OCI-LY7 (cell line): ENCODE measurements at regions not wholly inside any gene's neighbourhood (a gene's known extent, or its start where the extent isn't known, plus 50 kb on each side); places are given as distances from the start of the nearest gene placed in this dataset.

Source experiments
- BruUV-seq: library from RNA; stranded (reverse); fragments of 400-500 nt; replicated peaks from 2 replicates; lab custom pipeline; 2021; lab: Mats Ljungman, UMichigan
- CTCF ChIA-PET: fragments of 300-600 bp; sonication (Branson Sonifier 250); formaldehyde crosslinking; loops from one replicate; lab custom pipeline; 2022; ENCODE audit warnings: antibody characterized with exemption; ENCODE audit not compliant: unreplicated experiment; lab: Charles Lee
- POLR2A ChIA-PET: fragments of 300-600 bp; sonication (Branson Sonifier 250); formaldehyde crosslinking; loops from one replicate; lab custom pipeline; 2022; ENCODE audit warnings: antibody characterized with exemption; lab: Charles Lee
- DNase-seq: peaks from one replicate; pipeline ENCODE4 v3.0.0-alpha.2; 2015; ENCODE audit warnings: low spot score
- H2AFZ ChIP-seq: fragments of 200-600 bp; sonication (generic), shearing (Covaris generic); 2 replicates; pipeline ENCODE4 v1.6.1; 2014; ENCODE audit warnings: mild to moderate bottlenecking, antibody characterized with exemption, low read length, moderate library complexity
- H3K27ac ChIP-seq: fragments of 200-600 bp; sonication (generic); 2 replicates; pipeline ENCODE4 v1.5.1; 2014; ENCODE audit warnings: mixed run types, low read depth, mild to moderate bottlenecking, moderate library complexity, low read length, inconsistent platforms; ENCODE audit not compliant: poor library complexity, severe bottlenecking
- H3K36me3 ChIP-seq: fragments of 200-600 bp; sonication (generic); 2 replicates; pipeline ENCODE4 v1.6.1; 2014; ENCODE audit warnings: mild to moderate bottlenecking, antibody characterized with exemption, low read length, moderate library complexity, mixed read lengths; ENCODE audit not compliant: insufficient read depth
- H3K4me1 ChIP-seq: fragments of 200-600 bp; sonication (generic); 2 replicates; pipeline ENCODE4 v1.5.1; 2014; ENCODE audit warnings: mild to moderate bottlenecking, low read length; ENCODE audit not compliant: insufficient read depth, poor library complexity, severe bottlenecking
- H3K4me2 ChIP-seq: fragments of 200-600 bp; sonication (generic); 2 replicates; pipeline ENCODE4 v1.6.1; 2014; ENCODE audit warnings: mild to moderate bottlenecking, low read length
- H3K4me3 ChIP-seq: fragments of 200-600 bp; sonication (generic); 2 replicates; pipeline ENCODE4 v1.5.1; 2014; ENCODE audit warnings: mild to moderate bottlenecking, low read depth, low read length; ENCODE audit not compliant: poor library complexity, severe bottlenecking
- H3K79me2 ChIP-seq: fragments of 200-600 bp; sonication (generic); 2 replicates; pipeline ENCODE4 v1.6.1; 2016; ENCODE audit warnings: low read depth, mild to moderate bottlenecking, low read length, moderate library complexity, mixed read lengths; ENCODE audit not compliant: insufficient read depth
- H3K9me2 ChIP-seq: fragments of 200-600 bp; sonication (generic); 2 replicates; pipeline ENCODE4 v1.6.1; 2016; ENCODE audit warnings: mild to moderate bottlenecking, low read length, mixed read lengths; ENCODE audit not compliant: insufficient read depth
- H3K9me3 ChIP-seq: fragments of 200-600 bp; sonication (generic); 2 replicates; pipeline ENCODE4 v1.6.1; 2014; ENCODE audit warnings: mild to moderate bottlenecking, mixed run types, low read length, mixed read lengths
- H4K20me1 ChIP-seq: fragments of 200-600 bp; sonication (generic); 2 replicates; pipeline ENCODE4 v1.6.1; 2014; ENCODE audit warnings: mild to moderate bottlenecking, antibody characterized with exemption, low read length, moderate library complexity, mixed read lengths; ENCODE audit not compliant: insufficient read depth
- CTCF ChIP-seq: fragments of 200-600 bp; sonication (generic); conservative IDR thresholded peaks from 2 replicates; pipeline ENCODE4 v1.5.1; 2014; ENCODE audit warnings: mild to moderate bottlenecking, antibody characterized with exemption, low read length, moderate library complexity, mixed read lengths
- EZH2phosphoT487 ChIP-seq: fragments of 200-600 bp; sonication (generic); IDR thresholded peaks from 2 replicates; pipeline ENCODE4 v1.6.1; 2018; ENCODE audit warnings: low read depth, borderline replicate concordance, mild to moderate bottlenecking, mixed run types, antibody characterized with exemption, low read length, moderate library complexity, mixed read lengths
- intact Hi-C: fragments of 100-400 bp; cut with micrococcal nuclease; formaldehyde crosslinking; loops from one replicate; pipeline ENCODE4 v1.10.0; 2022; ENCODE audit not compliant: unreplicated experiment

- H3K9me3 ChIP-seq: no peaks in the 10 kb centered on the region
- no peaks in the 10 kb centered on the region for H3K9me2 ChIP-seq
- intact Hi-C loops: no loop called here
- POLR2A ChIA-PET: no interaction called here
- no peak overlapping the region for H3K27ac ChIP-seq
- H2AFZ ChIP-seq: no peak overlapping the region
- DNase-seq: no peak
- H3K79me2 ChIP-seq: no peaks in the 10 kb centered on the region
- no peaks in the 10 kb centered on the region for H4K20me1 ChIP-seq
- TF ChIP-seq CTCF: no peak
- TF ChIP-seq EZH2phosphoT487: no peak
- no TSS peak for BruUV-seq
- H3K4me2 ChIP-seq: no peak overlapping the region
- H3K4me1 ChIP-seq: no peaks in the 10 kb centered on the region
- no peak overlapping the region for H3K4me3 ChIP-seq
- H3K36me3 ChIP-seq: no peaks in the 10 kb centered on the region
- CTCF ChIA-PET: no interaction called here
Measured at GRCh38 chr14:61899497-61899896, 137.3 kb downstream of the SNAPC1 start.

- Histone ChIP-seq H2AFZ (no peak overlapping the region), H3K4me3 (no peak overlapping the region), H3K27ac (no peak overlapping the region), H3K79me2 (no peaks in the 10 kb centered on the region), H3K4me2 (no peak overlapping the region), H3K9me3 (no peaks in the 10 kb centered on the region), H3K4me1 (no peaks in the 10 kb centered on the region), H4K20me1 (no peaks in the 10 kb centered on the region), H3K9me2 (no peaks in the 10 kb centered on the region), H3K36me3 (no peaks in the 10 kb centered on the region)
- DNase-seq: no peak
- ChIA-PET CTCF (interaction anchor here (1.3 kb wide), 1 partner anchor 10 kb away, joined by 3 read pairs; no protein-coding TSS in a partner anchor), POLR2A (no interaction called here)
- BruUV-seq: no TSS peak
- no peak for TF ChIP-seq EZH2phosphoT487
- no peak for TF ChIP-seq CTCF
- intact Hi-C loops: no loop called here
Measured at GRCh38 chr14:61904946-61905345, 142.7 kb downstream of the SNAPC1 start.

- H3K4me3 ChIP-seq: no peak overlapping the region
- POLR2A ChIA-PET: no interaction called here
- intact Hi-C loops: no loop called here
Measured at GRCh38 chr14:61911574-61911973, 149.4 kb downstream of the SNAPC1 start.

More at GRCh38 chr14:61911574-61911973, 149.4 kb downstream of the SNAPC1 start:
- no peak for TF ChIP-seq EZH2phosphoT487
- TF ChIP-seq CTCF: no peak
- no peak overlapping the region for H3K4me2 ChIP-seq
- H3K9me2 ChIP-seq: no peaks in the 10 kb centered on the region
- DNase-seq: no peak
- BruUV-seq: no TSS peak
- H3K9me3 ChIP-seq: no peaks in the 10 kb centered on the region
- H3K36me3 ChIP-seq: no peaks in the 10 kb centered on the region
- CTCF ChIA-PET: no interaction called here
- H3K4me1 ChIP-seq: no peaks in the 10 kb centered on the region
- H2AFZ ChIP-seq: no peak overlapping the region
- H3K27ac ChIP-seq: no peak overlapping the region
- H3K79me2 ChIP-seq: no peaks in the 10 kb centered on the region
- H4K20me1 ChIP-seq: no peaks in the 10 kb centered on the region
